SK-N-MC (cell line): ENCODE measurements at regions not wholly inside any gene's neighbourhood (a gene's known extent, or its start where the extent isn't known, plus 50 kb on each side); places are given as distances from the start of the nearest gene placed in this dataset.

ENCODE experiments used
- DNase-seq: peaks from one replicate; pipeline ENCODE4 v3.0.0-alpha.2; 2011; ENCODE audit warnings: low read depth, low spot score
- H3K27ac ChIP-seq: fragments of 200-600 bp; sonication (generic); 2 replicates; pipeline ENCODE4 v1.5.1; 2016; ENCODE audit warnings: mixed run types
- H3K36me3 ChIP-seq: fragments of 200-600 bp; sonication (generic); 2 replicates; pipeline ENCODE4 v1.6.1; 2017; ENCODE audit warnings: antibody characterized with exemption, low read length, mixed read lengths; ENCODE audit not compliant: insufficient read depth
- H3K4me3 ChIP-seq: fragments of 200-600 bp; sonication (generic); 2 replicates; pipeline ENCODE4 v1.5.1; 2016
- H3K9ac ChIP-seq: fragments of 200-600 bp; sonication (generic); 2 replicates; pipeline ENCODE4 v1.8.0; 2017; ENCODE audit warnings: mixed run types, mixed read lengths; ENCODE audit not compliant: insufficient read length
- H3K9me3 ChIP-seq: fragments of 200-600 bp; sonication (generic); 2 replicates; pipeline ENCODE4 v1.6.1; 2017; ENCODE audit warnings: low read depth, mild to moderate bottlenecking, antibody characterized with exemption, low read length, moderate library complexity, mixed read lengths
- EZH2 ChIP-seq: fragments of 200-600 bp; sonication (generic); IDR thresholded peaks from one replicate; pipeline ENCODE4 v1.6.1; 2017; ENCODE audit warnings: antibody characterized with exemption
- FOXP2 ChIP-seq: optimal IDR thresholded peaks from 2 replicates; pipeline ENCODE3; 2011; ENCODE audit warnings: mild to moderate bottlenecking, moderate library complexity; ENCODE audit not compliant: insufficient read depth; ENCODE audit errors: extremely low read length, control extremely low read depth
- POLR2AphosphoS5 ChIP-seq: IDR thresholded peaks from 2 replicates; pipeline ENCODE4 v1.6.1; 2012; ENCODE audit warnings: mild to moderate bottlenecking, low read depth, low read length, borderline replicate concordance

DNA sequence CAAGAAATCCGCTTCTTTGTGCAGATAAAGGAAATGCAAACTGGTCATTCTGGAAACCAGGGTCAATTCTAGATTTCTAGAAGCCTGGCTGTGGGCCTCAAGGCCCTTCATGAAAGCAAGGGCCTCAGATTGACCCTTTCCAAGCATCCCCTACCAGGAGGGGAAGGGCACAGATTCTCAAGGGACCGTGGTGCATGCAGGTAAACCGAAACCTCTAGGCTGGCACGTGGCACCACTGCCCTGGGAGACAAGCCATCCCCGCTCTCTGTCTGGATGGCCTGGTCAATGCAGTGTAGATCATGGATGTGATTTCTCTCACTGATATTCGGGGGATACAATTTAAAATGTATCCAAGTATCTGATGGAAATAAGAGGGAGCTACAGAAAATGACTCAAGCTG, 69.4 kb downstream of the TOMM20 start:
- Histone ChIP-seq H3K36me3 (no peaks in the 10 kb centered on the region), H3K9me3 (no peaks in the 10 kb centered on the region), H3K9ac (no peak overlapping the region), H3K27ac (peak overlapping the region; percentile 83), H3K4me3 (no peak overlapping the region)
- TF ChIP-seq POLR2AphosphoS5 (no peak), EZH2 (no peak), FOXP2 (no peak)
- DNase-seq = no peak

DNA sequence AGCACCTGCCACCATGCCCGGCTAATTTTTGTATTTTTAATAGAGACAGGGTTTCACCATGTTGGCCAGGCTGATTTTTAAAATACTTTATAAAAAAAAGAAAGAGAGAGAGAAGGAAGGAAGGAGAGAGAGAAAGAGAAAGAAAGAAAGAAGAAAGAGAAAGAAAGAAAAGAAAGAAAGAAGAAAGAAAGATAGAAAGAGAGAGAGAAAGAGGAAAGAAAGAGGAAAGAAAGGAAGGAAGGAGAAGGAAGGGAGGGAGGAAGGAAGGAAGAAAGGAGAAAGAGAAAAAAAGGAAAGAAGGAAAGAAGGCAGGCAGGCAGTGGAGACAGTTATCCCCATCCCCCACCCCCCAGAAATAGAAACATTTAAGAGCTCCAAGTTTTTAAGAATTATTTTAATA, 69.9 kb downstream of the TOMM20 start:
- no peaks in the 10 kb centered on the region for H3K36me3 ChIP-seq
- H3K9me3 ChIP-seq = no peaks in the 10 kb centered on the region
- H3K27ac ChIP-seq = no peak overlapping the region
- no peak overlapping the region for H3K9ac ChIP-seq
- DNase-seq = no peak
- no peak overlapping the region for H3K4me3 ChIP-seq
- TF ChIP-seq EZH2 (no peak), POLR2AphosphoS5 (no peak), FOXP2 (no peak)

DNA sequence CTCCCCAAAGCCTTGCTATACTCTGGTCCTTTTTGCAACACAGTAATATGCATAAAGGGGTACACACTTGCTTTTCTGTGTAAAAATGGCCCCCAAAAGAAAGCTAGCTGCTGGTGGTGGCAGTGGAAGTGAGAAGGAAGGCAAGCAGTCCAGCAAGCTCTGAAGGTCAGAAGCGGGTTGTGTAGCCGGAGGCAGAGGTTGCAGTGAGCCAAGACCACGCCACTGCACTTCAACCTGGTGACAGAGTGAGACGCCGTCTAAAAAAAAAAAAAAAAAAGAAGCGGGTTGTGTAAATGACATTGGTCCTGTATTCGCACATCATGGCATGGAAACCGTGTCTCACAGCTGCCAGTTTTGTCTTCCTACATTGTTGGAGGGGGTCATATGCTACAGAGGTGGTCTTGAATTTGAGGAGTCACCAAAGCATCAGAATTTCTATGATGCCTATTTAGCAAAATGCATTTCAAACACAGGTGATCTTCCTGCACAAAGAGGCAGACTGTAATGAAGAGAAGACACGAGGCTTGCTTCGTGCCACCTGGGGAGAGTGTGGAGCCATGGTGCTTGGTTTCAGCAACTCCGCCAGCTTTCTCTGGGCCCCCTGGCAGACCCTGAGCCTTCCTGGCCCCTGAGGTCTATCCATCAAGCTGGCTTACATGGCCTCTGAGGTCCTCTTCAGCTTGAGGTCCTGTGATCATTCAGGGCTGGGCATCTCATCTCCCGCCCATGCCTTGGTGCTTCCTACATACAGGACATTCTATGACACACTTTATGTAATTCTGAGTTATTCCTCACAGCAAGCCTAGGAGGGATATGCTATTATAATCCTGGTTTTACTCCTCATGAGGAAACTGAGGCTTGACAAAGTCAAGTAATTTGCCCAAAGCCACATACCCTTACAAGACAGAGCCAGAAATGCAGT, 71.0 kb downstream of the TOMM20 start:
- H3K36me3 ChIP-seq = no peaks in the 10 kb centered on the region
- H3K9ac ChIP-seq = no peak overlapping the region
- no peak overlapping the region for H3K4me3 ChIP-seq
- no peaks in the 10 kb centered on the region for H3K9me3 ChIP-seq
- TF ChIP-seq FOXP2 = no peak
- no peak for TF ChIP-seq EZH2
- no peak for TF ChIP-seq POLR2AphosphoS5
- no peak overlapping the region for H3K27ac ChIP-seq
- no peak for DNase-seq

DNA sequence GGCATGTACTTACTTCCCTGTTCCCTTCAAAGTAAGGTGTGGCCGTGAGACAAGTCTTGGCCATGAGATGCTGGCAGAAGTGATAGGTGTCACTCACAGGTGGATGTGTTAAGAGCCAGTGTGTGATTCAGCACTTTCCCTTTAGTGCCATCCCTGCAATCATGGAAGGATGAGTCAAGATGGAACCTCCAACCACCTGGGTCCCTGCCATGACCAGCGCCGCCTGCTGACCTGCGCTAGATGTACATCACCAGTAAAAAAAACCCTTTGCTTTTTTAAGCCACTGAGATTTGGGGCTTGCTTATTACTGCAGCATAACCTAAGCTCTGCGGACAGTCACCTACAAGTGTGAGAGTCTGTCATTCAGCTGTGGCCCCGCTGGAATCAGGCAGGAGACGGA, 71.7 kb downstream of the TOMM20 start:
- Histone ChIP-seq H3K4me3 (no peak overlapping the region), H3K9ac (no peak overlapping the region), H3K27ac (no peak overlapping the region), H3K9me3 (no peaks in the 10 kb centered on the region), H3K36me3 (no peaks in the 10 kb centered on the region)
- TF ChIP-seq FOXP2 (no peak), EZH2 (no peak)
- no peak for DNase-seq

DNA sequence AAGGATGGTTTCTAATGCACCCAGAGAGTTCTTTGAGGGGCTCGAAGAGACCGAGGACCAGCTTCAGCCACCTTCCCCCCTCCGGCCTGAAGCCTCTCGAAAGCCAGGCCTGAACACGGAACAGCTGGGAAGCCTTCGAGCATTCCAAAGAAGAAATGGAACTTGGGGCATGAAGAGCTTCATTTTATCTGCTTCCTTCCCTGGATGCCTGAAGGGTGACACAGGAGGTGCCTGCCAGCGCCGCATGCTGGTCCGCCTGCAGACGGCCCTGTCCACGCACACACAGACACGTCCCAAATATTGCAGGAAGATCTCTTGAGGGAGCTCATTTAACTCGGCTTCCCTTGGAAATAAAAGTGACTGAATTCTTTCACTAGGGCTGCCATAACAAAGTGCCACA, 73.7 kb downstream of the TOMM20 start:
- TF ChIP-seq EZH2 = no peak
- no peak for TF ChIP-seq FOXP2
- no peak for TF ChIP-seq POLR2AphosphoS5
- H3K27ac ChIP-seq = no peak overlapping the region

DNA sequence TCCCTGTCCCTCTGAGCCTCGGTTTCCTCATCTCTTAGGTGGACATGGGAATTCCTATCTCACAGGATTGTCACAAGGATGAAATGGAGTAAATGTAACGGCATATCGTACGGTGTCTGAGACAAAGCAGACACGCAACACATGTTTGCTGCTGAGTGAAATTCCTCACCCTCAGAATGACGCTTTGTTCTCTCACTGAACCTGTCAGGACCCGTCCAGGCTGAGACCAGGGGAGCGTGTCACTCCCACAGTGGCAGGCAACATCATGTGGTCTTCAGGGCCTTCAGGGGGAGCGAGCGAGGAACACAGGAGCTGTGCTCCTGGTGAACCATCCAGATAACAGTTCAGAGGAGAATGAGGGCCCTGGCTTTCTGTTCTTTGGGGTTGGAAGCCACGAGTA, 74.2 kb downstream of the TOMM20 start:
- no peak for TF ChIP-seq EZH2
- TF ChIP-seq POLR2AphosphoS5 = no peak
- TF ChIP-seq FOXP2 = no peak
- H3K27ac ChIP-seq = no peak overlapping the region
- no peak overlapping the region for H3K4me3 ChIP-seq
- H3K9ac ChIP-seq = no peak overlapping the region
- no peaks in the 10 kb centered on the region for H3K9me3 ChIP-seq
- DNase-seq = no peak
- H3K36me3 ChIP-seq = no peaks in the 10 kb centered on the region

More for the DNA sequence above, 73.7 kb downstream of the TOMM20 start:
- Histone ChIP-seq H3K36me3 (no peaks in the 10 kb centered on the region), H3K4me3 (no peak overlapping the region), H3K9me3 (no peaks in the 10 kb centered on the region), H3K9ac (no peak overlapping the region)
- no peak for DNase-seq

DNA sequence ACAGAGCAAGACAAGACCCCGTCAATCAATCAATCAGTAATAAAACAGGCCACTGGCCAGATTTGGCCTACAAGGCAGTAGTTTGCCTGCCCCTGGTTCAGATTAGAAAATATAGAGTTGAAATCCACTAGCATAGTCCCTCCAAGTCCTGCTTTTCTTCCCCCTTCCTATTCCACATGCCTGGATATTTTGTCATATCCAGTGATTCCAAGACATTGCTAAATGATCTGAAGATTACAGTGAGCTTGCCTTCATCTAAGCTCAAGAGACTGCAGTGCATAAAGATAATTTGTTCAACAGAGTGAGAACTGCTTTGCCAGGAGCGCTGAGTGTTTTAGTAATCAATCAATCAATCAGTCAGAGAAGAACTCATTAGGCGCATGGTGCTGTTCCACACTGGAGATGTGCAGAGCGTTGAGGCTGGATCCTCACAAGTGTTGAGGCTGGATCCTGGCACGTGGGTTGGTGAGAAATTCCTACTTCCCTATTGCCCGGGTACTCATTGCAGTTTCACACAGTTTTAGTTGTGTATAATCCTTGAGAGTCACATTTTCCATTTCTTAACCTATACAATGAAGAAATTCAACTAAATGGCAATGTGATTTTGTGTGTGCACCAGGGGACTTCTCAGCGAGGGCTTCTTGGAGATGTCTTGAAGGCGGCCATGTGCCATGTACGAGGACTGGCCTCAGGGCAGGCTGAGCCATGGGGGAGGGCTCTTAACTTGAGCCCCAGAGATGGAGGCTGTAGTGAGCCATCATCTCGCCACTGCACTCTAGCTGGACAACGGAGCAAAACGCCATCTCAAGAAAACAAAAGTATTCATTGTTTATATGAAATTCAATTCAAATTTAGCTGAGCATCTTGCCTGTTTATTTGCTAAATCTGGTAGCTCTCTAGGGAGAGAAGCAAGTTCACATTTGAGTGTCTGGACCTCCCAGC, 76.3 kb downstream of the TOMM20 start:
- TF ChIP-seq FOXP2 (no peak), POLR2AphosphoS5 (no peak), EZH2 (no peak)
- Histone ChIP-seq H3K9ac (no peak overlapping the region), H3K9me3 (no peaks in the 10 kb centered on the region), H3K4me3 (no peak overlapping the region), H3K36me3 (no peaks in the 10 kb centered on the region), H3K27ac (no peak overlapping the region)
- DNase-seq = no peak

DNA sequence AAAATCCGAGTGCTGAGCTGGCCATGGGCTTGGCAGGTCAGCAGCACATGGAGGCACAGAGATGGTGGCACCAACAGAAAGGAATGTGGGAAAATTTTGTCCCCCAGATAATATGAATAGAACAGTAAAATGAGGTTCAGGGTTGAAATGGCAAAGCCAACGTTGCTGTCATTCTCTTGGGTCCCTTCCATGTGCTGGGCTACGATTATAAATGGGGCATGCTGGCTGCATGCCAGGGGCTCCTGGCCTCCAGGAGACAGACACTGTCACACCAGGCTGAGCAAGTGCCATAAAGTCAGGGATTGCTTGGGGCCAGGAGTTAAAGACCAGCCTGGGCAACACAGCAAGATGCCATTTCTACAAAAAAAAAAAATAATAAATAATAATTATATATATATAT, 77.1 kb downstream of the TOMM20 start:
- Histone ChIP-seq H3K9me3 (no peaks in the 10 kb centered on the region), H3K9ac (no peak overlapping the region), H3K27ac (no peak overlapping the region), H3K4me3 (no peak overlapping the region), H3K36me3 (no peaks in the 10 kb centered on the region)
- no peak for DNase-seq
- TF ChIP-seq POLR2AphosphoS5 (no peak), EZH2 (no peak), FOXP2 (no peak)
